GM21528 (cell line): ENCODE measurements at regions not wholly inside any gene's neighbourhood (a gene's known extent, or its start where the extent isn't known, plus 50 kb on each side); places are given as distances from the start of the nearest gene placed in this dataset.

Source experiments
- ATAC-seq: cut with Tn5 transposase; IDR thresholded peaks from one replicate; pipeline ENCODE4 v1.9.1; 2021; ENCODE audit warnings: mild to moderate bottlenecking, moderate library complexity; ENCODE audit not compliant: unreplicated experiment, low FRiP score

DNA sequence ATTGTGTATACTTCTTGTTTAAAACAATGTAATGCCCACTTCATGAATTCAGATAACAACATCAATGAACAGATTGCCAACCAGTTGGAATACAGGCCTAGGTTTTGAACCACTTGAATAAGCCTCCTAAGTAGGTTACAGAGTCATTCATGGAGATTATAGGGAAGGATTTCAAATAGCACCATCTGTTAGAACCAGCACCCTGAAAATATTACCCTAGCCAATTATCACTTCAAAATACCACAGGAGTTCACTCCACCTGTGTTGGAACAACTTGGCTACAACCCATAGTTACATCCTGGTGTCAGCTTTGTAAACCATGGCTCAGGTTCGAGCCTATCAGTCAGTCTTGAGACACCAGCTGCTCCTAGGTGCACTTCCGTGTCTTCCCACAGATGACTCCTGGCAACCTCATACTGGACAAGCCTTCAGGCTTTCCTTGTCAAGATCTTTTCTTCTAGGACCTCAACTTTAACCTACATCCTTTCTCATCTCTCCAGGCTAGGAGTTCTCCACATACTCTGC is 350.0 kb downstream of the DEPDC1B start:
- no peak for ATAC-seq

GRCh38 chr5:60346393-60346792 is 353.6 kb downstream of the DEPDC1B start:
- no peak for ATAC-seq

GRCh38 chr5:60343102-60343501 is 356.9 kb downstream of the DEPDC1B start:
- ATAC-seq: no peak

- ATAC-seq: no peak
Measured at GRCh38 chr5:60340965-60341471, 358.9 kb downstream of the DEPDC1B start.

GRCh38 chr5:60340326-60340725 is 359.6 kb downstream of the DEPDC1B start:
- no peak for ATAC-seq

DNA sequence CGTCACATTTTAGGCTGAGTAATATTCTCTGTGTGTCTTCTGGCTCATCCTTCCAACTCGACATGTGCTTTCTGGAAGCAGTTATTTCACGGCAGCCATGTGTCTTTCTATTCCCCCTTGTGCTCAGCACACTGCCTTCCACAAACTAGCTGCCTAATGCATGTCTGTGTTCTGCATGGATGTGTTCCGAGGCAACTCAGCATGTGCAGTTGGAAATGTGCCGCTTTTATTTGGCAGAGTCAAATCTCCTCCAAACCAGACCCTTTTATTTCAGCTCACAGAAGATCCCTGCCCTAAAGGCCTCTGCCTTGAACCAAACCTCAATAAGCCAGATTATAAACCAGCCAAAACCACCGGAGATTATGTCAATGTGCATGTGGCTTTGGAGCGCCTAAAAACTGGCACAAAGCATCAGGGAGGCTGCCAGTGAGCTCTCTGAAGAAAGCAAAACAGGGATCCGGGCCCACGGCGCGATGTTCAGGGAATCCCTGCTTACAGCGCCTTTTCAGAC is 360.2 kb downstream of the DEPDC1B start:
- no peak for ATAC-seq

DNA sequence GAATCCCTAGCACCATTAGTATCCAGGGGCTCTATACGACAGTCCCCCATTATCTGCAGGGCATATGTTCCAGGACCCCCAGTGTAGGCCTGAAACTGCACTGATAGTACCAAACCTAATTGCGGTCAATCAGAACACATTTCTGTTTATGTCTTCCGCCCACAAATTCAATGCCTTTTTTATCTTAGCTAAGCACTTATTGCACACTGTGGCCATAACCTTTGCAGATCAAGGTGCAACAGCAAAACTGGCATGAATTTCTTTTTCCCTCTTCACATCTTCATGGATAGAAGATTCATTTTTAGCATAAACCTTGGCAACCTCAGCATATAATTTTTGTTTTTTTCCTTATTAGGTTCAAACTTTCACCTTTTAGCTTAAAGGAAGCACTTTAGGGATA is 361.1 kb downstream of the DEPDC1B start:
- no peak for ATAC-seq

DNA sequence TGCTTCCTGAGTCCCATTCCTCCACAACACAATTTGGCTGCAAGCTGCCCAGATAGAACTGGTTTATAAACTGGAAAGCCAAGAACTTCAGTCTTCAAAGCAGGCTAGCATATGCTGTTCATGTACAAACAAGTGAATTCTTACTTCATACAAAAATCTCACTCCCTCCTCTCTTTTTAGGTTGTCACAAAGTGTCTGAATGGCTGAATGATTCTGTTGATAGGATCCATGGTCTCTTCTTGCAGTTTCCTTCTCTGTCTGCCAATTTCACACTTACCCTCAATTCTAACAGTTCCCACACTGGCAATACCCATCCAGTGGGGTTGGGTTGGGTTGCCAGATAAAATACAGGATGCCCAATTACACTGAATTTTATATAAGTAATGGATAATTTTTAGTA is 363.5 kb downstream of the DEPDC1B start:
- ATAC-seq: no peak

- ATAC-seq: no peak
Measured at GRCh38 chr5:60335913-60336312, 364.1 kb downstream of the DEPDC1B start.

DNA sequence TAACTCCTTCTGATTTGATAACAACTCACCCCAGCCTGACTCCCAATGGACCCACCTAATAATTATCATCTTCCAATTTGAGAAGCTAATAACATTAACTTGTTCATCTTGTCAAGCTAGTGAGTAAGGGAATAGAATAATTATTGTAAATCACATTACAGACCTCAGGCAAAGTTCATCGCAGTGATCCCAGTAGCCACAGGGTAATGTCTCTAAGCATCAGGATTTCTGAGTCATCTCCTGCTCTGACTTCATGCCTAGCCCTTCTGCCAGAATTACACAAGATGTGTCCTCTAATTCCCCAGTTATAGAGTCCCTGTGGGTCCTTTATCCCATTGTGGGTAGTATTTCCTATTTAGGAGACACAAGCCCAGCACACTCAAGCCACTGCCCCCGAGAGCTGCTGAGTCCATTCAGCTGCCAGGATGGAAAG is 365.7 kb downstream of the DEPDC1B start:
- no peak for ATAC-seq

DNA sequence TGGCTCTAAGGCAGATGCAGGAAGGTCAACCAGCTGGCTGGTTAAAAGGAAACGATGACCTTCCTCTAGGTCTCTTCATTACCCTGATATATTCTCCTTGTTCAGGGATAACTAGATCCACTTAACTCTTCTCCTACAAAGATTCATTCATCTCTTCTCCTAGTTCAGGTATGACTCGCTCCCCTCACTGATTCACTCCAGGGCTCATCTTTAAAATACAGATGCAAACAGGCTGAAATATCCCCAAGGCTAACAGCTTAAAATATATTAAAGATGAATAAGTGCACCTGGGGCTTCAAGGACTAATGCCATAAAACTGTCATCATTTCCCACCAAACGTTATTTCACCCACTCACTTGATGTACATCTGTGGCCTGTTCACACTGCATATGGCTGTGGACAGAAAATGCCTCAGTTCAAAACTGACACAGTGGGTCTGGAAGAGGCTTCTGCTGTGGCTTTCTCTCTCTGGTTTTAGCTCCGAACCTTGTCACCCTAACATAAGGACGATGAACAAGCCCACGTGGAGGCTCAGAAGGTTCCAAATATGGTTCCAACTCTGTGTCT is 366.9 kb downstream of the DEPDC1B start:
- no peak for ATAC-seq

DNA sequence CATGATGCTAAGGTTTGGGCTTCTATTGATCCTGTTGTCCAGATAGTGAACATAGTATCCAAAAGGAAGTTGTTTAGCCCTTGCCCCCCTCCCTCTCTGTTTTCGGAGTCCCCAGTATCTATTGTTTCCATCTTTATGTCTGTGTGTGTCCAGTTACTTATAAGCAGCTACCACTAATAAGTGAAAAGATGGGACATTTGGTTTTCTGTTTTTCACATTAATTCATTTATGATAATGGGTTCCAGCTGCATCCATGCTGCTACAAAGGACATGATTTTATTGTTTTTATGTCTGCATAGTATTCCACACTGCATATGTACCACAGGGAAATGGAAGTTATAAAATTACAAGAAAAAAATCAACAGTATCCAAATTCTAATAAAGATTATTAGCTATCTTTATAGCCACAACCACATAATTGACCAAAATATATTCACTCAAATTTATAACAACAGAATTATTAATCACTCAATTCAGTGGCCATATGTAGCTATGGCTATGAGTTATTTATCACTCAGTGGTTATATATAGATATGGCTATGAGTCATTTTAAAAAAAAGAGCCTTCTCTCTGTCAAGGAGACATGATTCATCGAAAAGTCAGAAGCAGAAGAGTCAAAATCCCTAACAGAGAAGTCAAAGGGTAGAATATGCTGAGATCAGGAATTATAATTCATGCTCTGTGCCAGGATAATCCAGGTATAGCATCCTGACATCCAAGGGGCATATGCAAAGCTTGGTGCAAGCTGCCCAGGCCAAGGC is 367.5 kb downstream of the DEPDC1B start:
- no peak for ATAC-seq

DNA sequence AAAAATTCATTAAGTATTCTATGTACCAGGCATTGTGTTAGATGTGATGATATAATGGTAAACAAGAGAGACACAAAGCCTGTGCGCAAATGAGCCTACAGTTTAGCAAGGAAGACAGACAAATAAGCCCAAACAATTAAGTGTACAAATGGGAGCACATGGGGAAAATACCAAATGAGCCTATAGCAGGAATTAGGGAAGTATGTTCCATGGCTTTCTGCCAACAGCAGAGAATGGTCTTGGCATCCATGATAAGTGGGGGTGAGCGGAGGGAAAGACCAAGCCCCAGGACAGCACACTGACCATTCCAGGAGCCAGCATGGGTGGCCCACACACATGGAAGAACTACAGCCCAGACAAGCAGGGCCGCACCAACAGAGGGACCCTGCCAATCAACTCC is 369.7 kb downstream of the DEPDC1B start:
- ATAC-seq: no peak

DNA sequence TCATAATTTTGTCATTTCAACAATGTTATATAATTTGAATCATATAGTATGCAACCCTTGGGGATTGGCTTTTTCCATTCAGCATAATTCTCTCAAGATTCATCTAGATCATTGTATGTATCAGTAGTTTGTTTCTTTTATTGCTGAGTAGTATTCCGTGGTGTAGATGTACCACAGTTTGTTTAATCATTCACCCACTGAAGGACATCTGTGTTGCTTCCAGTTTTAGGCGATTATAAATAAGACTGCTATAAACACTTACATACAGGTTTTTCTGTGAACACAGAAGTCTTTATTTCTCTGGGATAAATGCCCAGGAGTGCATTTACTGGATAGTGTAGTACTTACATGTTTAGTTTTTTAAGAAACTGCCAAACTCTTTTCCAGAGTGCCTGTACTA is 374.1 kb downstream of the DEPDC1B start:
- no peak for ATAC-seq

DNA sequence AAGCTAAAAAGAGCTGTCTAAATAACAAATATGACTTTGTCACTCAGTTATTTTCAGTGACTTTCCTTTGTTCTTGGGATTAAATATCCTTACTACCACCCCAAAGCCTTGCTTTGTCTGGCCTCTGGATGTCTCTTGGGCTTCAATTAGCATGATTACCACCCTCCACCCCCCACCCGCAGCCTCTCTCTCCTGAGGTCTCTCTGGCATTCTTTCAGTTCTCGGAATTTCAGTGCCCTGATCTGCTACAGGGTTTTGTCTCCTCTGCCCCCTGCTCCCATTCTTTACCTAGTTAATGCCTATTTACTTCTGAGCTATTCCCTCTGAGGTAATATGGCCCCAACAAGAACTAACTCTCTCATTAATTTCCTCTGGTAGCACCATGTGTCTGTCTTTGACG is 376.4 kb downstream of the DEPDC1B start:
- ATAC-seq: no peak

DNA sequence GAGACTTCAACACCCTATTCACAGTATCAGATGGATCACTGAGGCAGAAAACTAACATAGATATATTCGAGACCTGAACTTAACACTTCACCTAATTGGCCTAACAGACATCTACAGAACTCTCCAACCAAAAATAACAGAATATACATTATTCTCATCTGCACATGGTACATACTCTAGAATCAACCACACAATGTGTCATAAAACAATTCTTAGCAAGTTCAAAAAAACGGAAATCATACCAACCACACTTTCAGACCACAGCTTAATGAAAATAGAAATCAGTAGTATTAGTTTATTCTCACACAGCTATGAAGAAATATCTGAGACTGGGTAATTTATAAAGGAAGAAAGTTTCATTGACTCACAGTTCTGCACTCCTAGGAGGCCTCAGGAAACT is 387.9 kb downstream of the DEPDC1B start:
- ATAC-seq: no peak

GRCh38 chr5:60299944-60300343 is 400.0 kb downstream of the DEPDC1B start:
- no peak for ATAC-seq

- ATAC-seq: no peak
Measured at GRCh38 chr5:60297658-60298057, 402.3 kb downstream of the DEPDC1B start.

GRCh38 chr5:60295423-60295822 is 401.9 kb upstream of the PDE4D start:
- ATAC-seq: no peak

DNA sequence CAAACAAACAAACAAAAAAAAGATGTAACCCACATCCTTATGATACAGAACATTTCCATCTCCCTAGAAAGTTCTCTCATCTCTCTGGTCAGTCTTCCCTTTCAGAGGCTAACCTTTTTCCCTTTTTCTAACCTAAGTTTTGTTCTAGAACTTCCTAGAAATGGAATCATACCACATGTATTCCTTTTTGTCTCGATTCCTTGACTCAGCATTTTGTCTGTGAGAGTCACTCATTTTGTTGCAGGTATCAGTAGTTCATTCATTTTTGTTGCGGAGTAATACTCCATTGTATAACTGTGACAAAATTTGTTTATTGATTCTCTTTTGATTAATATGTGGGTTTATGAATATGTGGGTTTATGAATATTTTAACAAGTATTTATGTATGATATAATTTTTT is 400.0 kb upstream of the PDE4D start:
- ATAC-seq: no peak

GRCh38 chr5:60287174-60287771 is 393.7 kb upstream of the PDE4D start:
- no peak for ATAC-seq
